IMR-90 (cell line): ENCODE measurements at regions not wholly inside any gene's neighbourhood (a gene's known extent, or its start where the extent isn't known, plus 50 kb on each side); places are given as distances from the start of the nearest gene placed in this dataset.

Experiments
- MAFK ChIP-seq: IDR thresholded peaks from 2 replicates; pipeline ENCODE4 v1.6.1; 2012; ENCODE audit warnings: low read depth, low read length, improper control_type of control experiment
- POLR2A ChIP-seq: IDR thresholded peaks from 2 replicates; pipeline ENCODE4 v1.6.1; 2012; ENCODE audit warnings: mild to moderate bottlenecking, low read depth, low read length
- RAD21 ChIP-seq: IDR thresholded peaks from 2 replicates; pipeline ENCODE4 v1.6.1; 2012; ENCODE audit warnings: low read length, improper control_type of control experiment
- RCOR1 ChIP-seq: IDR thresholded peaks from 2 replicates; pipeline ENCODE4 v1.6.1; 2012; ENCODE audit warnings: mild to moderate bottlenecking, low read length, improper control_type of control experiment; ENCODE audit not compliant: insufficient replicate concordance
- RFX5 ChIP-seq: IDR thresholded peaks from 2 replicates; pipeline ENCODE4 v1.8.0; 2012; ENCODE audit warnings: low read depth, mild to moderate bottlenecking, low read length, moderate library complexity
- TF ChIP-seq, protein P1 (sequence below): conservative IDR thresholded peaks from 2 replicates; pipeline ENCODE4 v1.5.1; 2012; ENCODE audit warnings: mild to moderate bottlenecking, low read depth, low read length, improper control_type of control experiment
- TF ChIP-seq, protein P2 (sequence below): fragments of 150-350 bp; IDR thresholded peaks from 2 replicates; pipeline ENCODE4 v1.6.1; 2017; ENCODE audit warnings: mild to moderate bottlenecking, antibody characterized with exemption, low read length, low read depth

DNA sequence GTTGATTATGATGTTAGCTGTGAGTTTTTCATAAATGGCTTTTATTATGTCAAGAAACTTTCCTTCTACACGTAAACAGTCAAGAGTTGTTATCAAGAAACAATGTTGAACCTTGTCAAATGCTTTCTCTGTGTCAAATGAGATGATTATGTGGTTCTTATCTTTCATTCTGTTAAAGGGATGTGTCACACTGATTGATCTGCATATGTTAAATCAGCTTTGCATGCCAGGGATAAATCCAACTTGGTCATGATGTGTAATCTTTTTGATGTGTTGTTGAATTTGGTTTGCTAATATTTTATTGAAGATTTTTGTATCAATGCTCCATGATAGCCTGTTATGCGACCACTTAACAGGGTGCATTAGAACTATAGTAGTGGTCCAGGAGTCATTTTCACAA lies 107.3 kb downstream of the C1QL2 start:
- no peak for TF ChIP-seq RFX5
- TF ChIP-seq, protein P1, sequence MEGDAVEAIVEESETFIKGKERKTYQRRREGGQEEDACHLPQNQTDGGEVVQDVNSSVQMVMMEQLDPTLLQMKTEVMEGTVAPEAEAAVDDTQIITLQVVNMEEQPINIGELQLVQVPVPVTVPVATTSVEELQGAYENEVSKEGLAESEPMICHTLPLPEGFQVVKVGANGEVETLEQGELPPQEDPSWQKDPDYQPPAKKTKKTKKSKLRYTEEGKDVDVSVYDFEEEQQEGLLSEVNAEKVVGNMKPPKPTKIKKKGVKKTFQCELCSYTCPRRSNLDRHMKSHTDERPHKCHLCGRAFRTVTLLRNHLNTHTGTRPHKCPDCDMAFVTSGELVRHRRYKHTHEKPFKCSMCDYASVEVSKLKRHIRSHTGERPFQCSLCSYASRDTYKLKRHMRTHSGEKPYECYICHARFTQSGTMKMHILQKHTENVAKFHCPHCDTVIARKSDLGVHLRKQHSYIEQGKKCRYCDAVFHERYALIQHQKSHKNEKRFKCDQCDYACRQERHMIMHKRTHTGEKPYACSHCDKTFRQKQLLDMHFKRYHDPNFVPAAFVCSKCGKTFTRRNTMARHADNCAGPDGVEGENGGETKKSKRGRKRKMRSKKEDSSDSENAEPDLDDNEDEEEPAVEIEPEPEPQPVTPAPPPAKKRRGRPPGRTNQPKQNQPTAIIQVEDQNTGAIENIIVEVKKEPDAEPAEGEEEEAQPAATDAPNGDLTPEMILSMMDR = no peak
- TF ChIP-seq RAD21 = no peak
- no peak for TF ChIP-seq RCOR1
- no peak for TF ChIP-seq MAFK
- no peak for TF ChIP-seq POLR2A
- TF ChIP-seq, protein P2, sequence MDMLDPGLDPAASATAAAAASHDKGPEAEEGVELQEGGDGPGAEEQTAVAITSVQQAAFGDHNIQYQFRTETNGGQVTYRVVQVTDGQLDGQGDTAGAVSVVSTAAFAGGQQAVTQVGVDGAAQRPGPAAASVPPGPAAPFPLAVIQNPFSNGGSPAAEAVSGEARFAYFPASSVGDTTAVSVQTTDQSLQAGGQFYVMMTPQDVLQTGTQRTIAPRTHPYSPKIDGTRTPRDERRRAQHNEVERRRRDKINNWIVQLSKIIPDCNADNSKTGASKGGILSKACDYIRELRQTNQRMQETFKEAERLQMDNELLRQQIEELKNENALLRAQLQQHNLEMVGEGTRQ = no peak
